HG03095 (cell line): ENCODE measurements at regions not wholly inside any gene's neighbourhood (a gene's known extent, or its start where the extent isn't known, plus 50 kb on each side); places are given as distances from the start of the nearest gene placed in this dataset.

Experiments
- ATAC-seq: cut with Tn5 transposase; IDR thresholded peaks from one replicate; pipeline ENCODE4 v1.9.1; 2021; ENCODE audit warnings: moderate library complexity; ENCODE audit not compliant: unreplicated experiment

GRCh38 chr18:46424898-46425297, 232.1 kb downstream of the LOXHD1 start:
- no peak for ATAC-seq

- no peak for ATAC-seq
Observed at GRCh38 chr18:46425511-46425910, 231.5 kb downstream of the LOXHD1 start.

GRCh38 chr18:46426021-46426678, 230.9 kb downstream of the LOXHD1 start:
- ATAC-seq: no peak

GRCh38 chr18:46426679-46427047, 230.4 kb downstream of the LOXHD1 start:
- ATAC-seq: no peak
